PC-3 (cell line): ENCODE measurements at regions not wholly inside any gene's neighbourhood (a gene's known extent, or its start where the extent isn't known, plus 50 kb on each side); places are given as distances from the start of the nearest gene placed in this dataset.

Source experiments
- ATAC-seq: fragments of 200-7000 bp; cut with Tn5 transposase; 2 replicates; pipeline ENCODE4 v1.9.1; 2020; ENCODE audit warnings: mild to moderate bottlenecking, moderate library complexity
- BruUV-seq: library from RNA; stranded (reverse); fragments of 400-500 nt; replicated peaks from 2 replicates; lab custom pipeline; 2021; lab: Mats Ljungman, UMichigan
- CTCF ChIA-PET: fragments of 300-600 bp; sonication (Branson Sonifier 250); formaldehyde crosslinking; loops from one replicate; lab custom pipeline; 2022; ENCODE audit warnings: antibody characterized with exemption; lab: Charles Lee
- POLR2A ChIA-PET: fragments of 300-600 bp; sonication (Branson Sonifier 250); formaldehyde crosslinking; loops from one replicate; lab custom pipeline; 2022; ENCODE audit warnings: antibody characterized with exemption; ENCODE audit not compliant: unreplicated experiment; lab: Charles Lee
- DNase-seq: peaks from one replicate; pipeline ENCODE4 v3.0.0-alpha.2; 2015
- H2AFZ ChIP-seq: fragments of 300-600 bp; sonication (generic); 2 replicates; pipeline ENCODE4 v1.6.0; 2016; ENCODE audit warnings: antibody characterized with exemption, low read length
- H3F3A ChIP-seq: fragments of 300-600 bp; sonication (generic); one replicate; pipeline ENCODE4 v1.6.0; 2017; ENCODE audit warnings: antibody characterized with exemption, low read length, control low read depth, mild to moderate bottlenecking; ENCODE audit not compliant: unreplicated experiment
- H3K27ac ChIP-seq: fragments of 300-600 bp; sonication (generic); 2 replicates; pipeline ENCODE4 v1.5.1; 2016; ENCODE audit warnings: mild to moderate bottlenecking, low read length
- H3K27me3 ChIP-seq: fragments of 300-600 bp; sonication (generic); 2 replicates; pipeline ENCODE4 v1.6.1; 2016; ENCODE audit warnings: low read length, mixed read lengths
- H3K36me3 ChIP-seq: fragments of 300-600 bp; sonication (generic); 2 replicates; pipeline ENCODE4 v1.6.1; 2016; ENCODE audit warnings: low read depth, mixed run types, low read length, mixed read lengths
- H3K4me1 ChIP-seq: fragments of 300-600 bp; sonication (generic); 2 replicates; pipeline ENCODE4 v1.5.1; 2016; ENCODE audit warnings: low read length; ENCODE audit not compliant: insufficient read depth
- H3K4me2 ChIP-seq: fragments of 300-600 bp; sonication (generic); 2 replicates; pipeline ENCODE4 v1.6.0; 2016; ENCODE audit warnings: low read length
- H3K4me3 ChIP-seq: fragments of 300-600 bp; sonication (generic); 2 replicates; pipeline ENCODE4 v1.5.1; 2016; ENCODE audit warnings: mild to moderate bottlenecking, low read length, mixed read lengths
- H3K79me2 ChIP-seq: fragments of 300-600 bp; sonication (generic); 2 replicates; pipeline ENCODE4 v1.6.1; 2017; ENCODE audit warnings: low read length, mixed read lengths
- H3K9ac ChIP-seq: fragments of 300-600 bp; sonication (generic); 2 replicates; pipeline ENCODE4 v1.6.0; 2016; ENCODE audit warnings: mild to moderate bottlenecking, low read length
- H3K9me2 ChIP-seq: fragments of 300-600 bp; sonication (generic); replicated peaks from 2 replicates; pipeline ENCODE4 v1.6.1; 2016; ENCODE audit warnings: mixed run types, low read length, mixed read lengths
- H3K9me3 ChIP-seq: fragments of 300-600 bp; sonication (generic); 2 replicates; pipeline ENCODE4 v1.6.1; 2016; ENCODE audit warnings: low read length, mixed read lengths
- H4K20me1 ChIP-seq: fragments of 300-600 bp; sonication (generic); 2 replicates; pipeline ENCODE4 v1.6.1; 2016; ENCODE audit warnings: low read length, mixed read lengths
- EZH2 ChIP-seq: fragments of 300-600 bp; sonication (generic); IDR thresholded peaks from one replicate; pipeline ENCODE4 v1.6.1; 2017; ENCODE audit warnings: antibody characterized with exemption, mild to moderate bottlenecking, low read length; ENCODE audit not compliant: unreplicated experiment
- EZH2phosphoT487 ChIP-seq: fragments of 300-600 bp; sonication (generic); IDR thresholded peaks from 2 replicates; pipeline ENCODE4 v1.6.1; 2018; ENCODE audit warnings: mild to moderate bottlenecking, antibody characterized with exemption, low read length, borderline replicate concordance
- intact Hi-C: fragments of 100-400 bp; cut with micrococcal nuclease; formaldehyde crosslinking; loops from 2 replicates; pipeline ENCODE4 v1.9.0; 2023
- TF ChIP-seq, protein P1 (sequence below): fragments of 300-600 bp; sonication (generic); conservative IDR thresholded peaks from 2 replicates; pipeline ENCODE4 v1.5.1; 2017; ENCODE audit warnings: antibody characterized with exemption, low read depth, mild to moderate bottlenecking, low read length

- Histone ChIP-seq H3K9ac (no peak overlapping the region), H3K4me3 (no peak overlapping the region), H3K9me2 (no peaks in the 10 kb centered on the region), H3K36me3 (no peaks in the 10 kb centered on the region), H3K79me2 (no peaks in the 10 kb centered on the region), H3K4me1 (no peaks in the 10 kb centered on the region), H2AFZ (no peak overlapping the region), H3K9me3 (no peaks in the 10 kb centered on the region), H4K20me1 (no peaks in the 10 kb centered on the region), H3K27ac (no peak overlapping the region), H3F3A (no peaks in the 10 kb centered on the region), H3K4me2 (no peak overlapping the region), H3K27me3 (peaks cover 63% of the 10 kb centered on the region)
- POLR2A ChIA-PET, result no interaction called here
- ATAC-seq (no peak), DNase-seq (no peak)
- intact Hi-C loops, result no loop called here
- CTCF ChIA-PET, result no interaction called here
- BruUV-seq, result no TSS peak
- TF ChIP-seq, protein P1, sequence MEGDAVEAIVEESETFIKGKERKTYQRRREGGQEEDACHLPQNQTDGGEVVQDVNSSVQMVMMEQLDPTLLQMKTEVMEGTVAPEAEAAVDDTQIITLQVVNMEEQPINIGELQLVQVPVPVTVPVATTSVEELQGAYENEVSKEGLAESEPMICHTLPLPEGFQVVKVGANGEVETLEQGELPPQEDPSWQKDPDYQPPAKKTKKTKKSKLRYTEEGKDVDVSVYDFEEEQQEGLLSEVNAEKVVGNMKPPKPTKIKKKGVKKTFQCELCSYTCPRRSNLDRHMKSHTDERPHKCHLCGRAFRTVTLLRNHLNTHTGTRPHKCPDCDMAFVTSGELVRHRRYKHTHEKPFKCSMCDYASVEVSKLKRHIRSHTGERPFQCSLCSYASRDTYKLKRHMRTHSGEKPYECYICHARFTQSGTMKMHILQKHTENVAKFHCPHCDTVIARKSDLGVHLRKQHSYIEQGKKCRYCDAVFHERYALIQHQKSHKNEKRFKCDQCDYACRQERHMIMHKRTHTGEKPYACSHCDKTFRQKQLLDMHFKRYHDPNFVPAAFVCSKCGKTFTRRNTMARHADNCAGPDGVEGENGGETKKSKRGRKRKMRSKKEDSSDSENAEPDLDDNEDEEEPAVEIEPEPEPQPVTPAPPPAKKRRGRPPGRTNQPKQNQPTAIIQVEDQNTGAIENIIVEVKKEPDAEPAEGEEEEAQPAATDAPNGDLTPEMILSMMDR, result no peak
- TF ChIP-seq EZH2, result no peak
- TF ChIP-seq EZH2phosphoT487, result no peak
Measured at GRCh38 chr7:50214771-50215170, 89.7 kb upstream of the IKZF1 start.

DNA sequence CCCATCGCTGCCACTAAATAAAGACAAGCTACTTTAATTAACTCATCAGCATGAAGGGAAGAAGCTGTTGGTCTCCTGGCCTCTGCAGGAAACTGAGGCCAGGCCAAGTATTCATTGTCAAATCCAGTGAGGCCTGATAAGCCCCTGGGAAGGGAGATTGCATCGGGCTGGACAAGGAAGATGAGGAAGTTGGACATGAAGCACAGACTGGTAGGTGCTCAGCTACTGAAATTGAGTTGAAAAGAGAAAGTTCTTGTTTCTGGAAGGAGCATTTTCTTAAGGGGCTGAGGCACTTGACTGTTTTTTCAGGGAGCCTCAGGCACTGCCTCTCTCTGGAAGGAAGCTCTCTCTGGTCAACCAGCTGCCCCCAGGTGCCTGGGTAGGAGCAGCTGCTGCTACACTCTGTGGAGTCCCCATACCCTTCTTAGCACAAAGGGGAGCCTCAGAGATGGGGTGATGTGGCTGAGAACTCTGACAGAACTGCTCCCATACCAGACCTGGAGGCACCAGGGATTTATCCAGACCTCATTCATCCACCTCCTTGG lies 90.3 kb upstream of the IKZF1 start:
- no peak for DNase-seq
- intact Hi-C loops, result no loop called here
- Histone ChIP-seq H4K20me1 (no peaks in the 10 kb centered on the region), H3K36me3 (no peaks in the 10 kb centered on the region), H3K9me3 (no peaks in the 10 kb centered on the region), H3K27ac (no peak overlapping the region), H2AFZ (no peak overlapping the region), H3K9ac (no peak overlapping the region), H3K4me1 (no peaks in the 10 kb centered on the region), H3K27me3 (peaks cover 64% of the 10 kb centered on the region), H3K4me2 (no peak overlapping the region), H3K4me3 (no peak overlapping the region), H3K9me2 (no peaks in the 10 kb centered on the region), H3F3A (no peaks in the 10 kb centered on the region), H3K79me2 (no peaks in the 10 kb centered on the region)
- ChIA-PET CTCF (no interaction called here), POLR2A (no interaction called here)
- no peak for TF ChIP-seq EZH2phosphoT487
- TF ChIP-seq, protein P1, result no peak
- no peak for TF ChIP-seq EZH2
- no TSS peak for BruUV-seq
- no peak for ATAC-seq

DNA sequence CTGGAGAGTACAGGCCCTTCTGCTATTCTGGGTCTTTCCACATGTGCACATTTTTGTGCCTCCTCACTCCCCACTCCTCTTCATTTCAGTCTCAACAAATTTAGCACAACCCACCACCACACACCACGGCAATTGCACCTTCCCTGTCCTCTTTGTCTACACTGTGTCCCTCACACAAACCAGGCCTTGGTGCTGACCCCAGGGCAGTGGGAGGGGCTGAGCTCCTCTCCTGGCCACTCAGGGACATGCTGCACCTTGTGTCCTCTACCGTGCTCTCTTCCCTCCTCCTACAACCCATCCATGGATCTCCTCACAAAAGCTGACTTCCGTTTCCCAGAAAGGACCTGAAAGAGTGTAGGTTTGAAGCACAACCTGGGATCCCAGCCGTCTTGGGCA lies 90.9 kb upstream of the IKZF1 start:
- H3K79me2 ChIP-seq, result no peaks in the 10 kb centered on the region
- no peak overlapping the region for H3K27ac ChIP-seq
- CTCF ChIA-PET, result no interaction called here
- no peak overlapping the region for H3K4me3 ChIP-seq
- H3K36me3 ChIP-seq, result no peaks in the 10 kb centered on the region
- no peak for TF ChIP-seq EZH2phosphoT487
- no peak for TF ChIP-seq EZH2
- TF ChIP-seq, protein P1, result no peak
- no peak overlapping the region for H3K4me2 ChIP-seq
- POLR2A ChIA-PET, result no interaction called here
- no peaks in the 10 kb centered on the region for H3F3A ChIP-seq
- no peak overlapping the region for H3K9ac ChIP-seq
- H3K9me3 ChIP-seq, result no peaks in the 10 kb centered on the region
- no peaks in the 10 kb centered on the region for H3K4me1 ChIP-seq
- intact Hi-C loops, result no loop called here
- BruUV-seq, result no TSS peak
- H2AFZ ChIP-seq, result no peak overlapping the region
- H4K20me1 ChIP-seq, result no peaks in the 10 kb centered on the region
- no peak for ATAC-seq
- no peak for DNase-seq
- H3K9me2 ChIP-seq, result no peaks in the 10 kb centered on the region
- H3K27me3 ChIP-seq, result peaks cover 64% of the 10 kb centered on the region
